ENCODE measurements at regions not wholly inside any gene's neighbourhood (a gene's known extent, or its start where the extent isn't known, plus 50 kb on each side); places are given as distances from the start of the nearest gene placed in this dataset.
A peak's percentile ranks its signal among the peaks of the same experiment; 100 is the strongest.

- no peaks in the 10 kb centered on the region for H3K27me3 Mint-ChIP-seq
- H3K27ac Mint-ChIP-seq: no peak overlapping the region
- DNase-seq (peak in 1 of 14 experiments; percentile 4), ATAC-seq (ENCODE audit: poor library complexity) (no peak)
- no peaks in the 10 kb centered on the region for H3K36me3 ChIP-seq (ENCODE audit: insufficient read depth, low read length)
- H3K27me3 ChIP-seq (ENCODE audit: control insufficient read depth in 1 of 2, insufficient read depth in 2 of 2, low read length in 2 of 2): peaks cover 0 to 4% of the 10 kb centered on the region in 2 experiments
- intact Hi-C loops (cut with DNase I, micrococcal nuclease): no loop called here
- no peak overlapping the region for H3K4me3 ChIP-seq (ENCODE audit: low read length)
- ChIA-PET CTCF (no interaction called here), POLR2A (no interaction called here)
- H3K27ac ChIP-seq (ENCODE audit: low read depth in 1 of 2, low read length in 2 of 2): no peak overlapping the region
- no peaks in the 10 kb centered on the region for H3K36me3 Mint-ChIP-seq (ENCODE audit: low read depth)
- peaks cover 0 to 4% of the 10 kb centered on the region in 2 experiments for H3K9me3 ChIP-seq (ENCODE audit: control insufficient read depth in 1 of 2, insufficient read depth in 1 of 2, low read length in 2 of 2)
- H3K9me3 Mint-ChIP-seq: no peaks in the 10 kb centered on the region
- no peak for TF ChIP-seq CTCF (IDR thresholded peaks at IDR 0.05)
- H3K4me1 ChIP-seq (ENCODE audit: insufficient read depth, low read length): no peaks in the 10 kb centered on the region
- H3K4me1 Mint-ChIP-seq (ENCODE audit: low read depth): no peaks in the 10 kb centered on the region
- H3K4me3 Mint-ChIP-seq: no peak overlapping the region
Measured at GRCh38 chr2:128394007-128394730, 75.5 kb upstream of the HS6ST1 start.

GRCh38 chr2:128395196-128395595 lies 76.5 kb upstream of the HS6ST1 start:
- H3K4me3 Mint-ChIP-seq: no peak overlapping the region
- H3K9me3 ChIP-seq (ENCODE audit: control insufficient read depth in 1 of 2, insufficient read depth in 1 of 2, low read length in 2 of 2): peaks cover 0 to 4% of the 10 kb centered on the region in 2 experiments
- no peak overlapping the region for H3K27ac ChIP-seq (ENCODE audit: low read depth in 1 of 2, low read length in 2 of 2)
- H3K27ac Mint-ChIP-seq: no peak overlapping the region
- no peaks in the 10 kb centered on the region for H3K4me1 ChIP-seq (ENCODE audit: insufficient read depth, low read length)
- no peaks in the 10 kb centered on the region for H3K36me3 ChIP-seq (ENCODE audit: insufficient read depth, low read length)
- no peaks in the 10 kb centered on the region for H3K27me3 Mint-ChIP-seq
- DNase-seq (peak in 1 of 14 experiments; percentile 15), ATAC-seq (ENCODE audit: poor library complexity) (no peak)
- H3K4me1 Mint-ChIP-seq (ENCODE audit: low read depth): no peaks in the 10 kb centered on the region
- no peaks in the 10 kb centered on the region for H3K9me3 Mint-ChIP-seq
- POLR2A ChIA-PET: no interaction called here
- intact Hi-C loops (cut with DNase I, micrococcal nuclease): no loop called here
- CTCF ChIA-PET: no interaction called here
- TF ChIP-seq CTCF (IDR thresholded peaks at IDR 0.05): no peak
- no peak overlapping the region for H3K4me3 ChIP-seq (ENCODE audit: low read length)
- H3K27me3 ChIP-seq (ENCODE audit: control insufficient read depth in 1 of 2, insufficient read depth in 2 of 2, low read length in 2 of 2): peaks cover 0 to 4% of the 10 kb centered on the region in 2 experiments
- H3K36me3 Mint-ChIP-seq (ENCODE audit: low read depth): no peaks in the 10 kb centered on the region

GRCh38 chr2:128395640-128396499 lies 77.2 kb upstream of the HS6ST1 start:
- no peaks in the 10 kb centered on the region for H3K4me1 Mint-ChIP-seq (ENCODE audit: low read depth)
- POLR2A ChIA-PET: no interaction called here
- intact Hi-C loops (cut with DNase I, micrococcal nuclease): no loop called here
- H3K4me3 Mint-ChIP-seq: no peak overlapping the region
- H3K27me3 Mint-ChIP-seq: no peaks in the 10 kb centered on the region
- no peaks in the 10 kb centered on the region for H3K9me3 Mint-ChIP-seq
- H3K27me3 ChIP-seq (ENCODE audit: control insufficient read depth in 1 of 2, insufficient read depth in 2 of 2, low read length in 2 of 2): no peaks in the 10 kb centered on the region
- no peak for TF ChIP-seq CTCF (IDR thresholded peaks at IDR 0.05)
- H3K27ac ChIP-seq (ENCODE audit: low read depth in 1 of 2, low read length in 2 of 2): no peak overlapping the region
- CTCF ChIA-PET: no interaction called here
- H3K9me3 ChIP-seq (ENCODE audit: control insufficient read depth in 1 of 2, insufficient read depth in 1 of 2, low read length in 2 of 2): peaks cover 0 to 4% of the 10 kb centered on the region in 2 experiments
- H3K27ac Mint-ChIP-seq: no peak overlapping the region
- DNase-seq: no peak
- ATAC-seq (ENCODE audit: poor library complexity): no peak
- no peaks in the 10 kb centered on the region for H3K4me1 ChIP-seq (ENCODE audit: insufficient read depth, low read length)
- H3K36me3 ChIP-seq (ENCODE audit: insufficient read depth, low read length): no peaks in the 10 kb centered on the region
- no peak overlapping the region for H3K4me3 ChIP-seq (ENCODE audit: low read length)
- H3K36me3 Mint-ChIP-seq (ENCODE audit: low read depth): no peaks in the 10 kb centered on the region

Measured in CD4-positive, alpha-beta T cell (primary cell).